GM18499 (cell line): ENCODE measurements at regions not wholly inside any gene's neighbourhood (a gene's known extent, or its start where the extent isn't known, plus 50 kb on each side); places are given as distances from the start of the nearest gene placed in this dataset.
"Not testable (repeated sequence)": the region's sequence is repeated elsewhere in the genome, so short reads cannot be mapped to it uniquely, and the experiment has no call there.

ENCODE experiments used
- ATAC-seq: cut with Tn5 transposase; IDR thresholded peaks from one replicate; pipeline ENCODE4 v1.9.1; 2021; ENCODE audit warnings: moderate number of reproducible peaks; ENCODE audit not compliant: insufficient read depth, unreplicated experiment

DNA sequence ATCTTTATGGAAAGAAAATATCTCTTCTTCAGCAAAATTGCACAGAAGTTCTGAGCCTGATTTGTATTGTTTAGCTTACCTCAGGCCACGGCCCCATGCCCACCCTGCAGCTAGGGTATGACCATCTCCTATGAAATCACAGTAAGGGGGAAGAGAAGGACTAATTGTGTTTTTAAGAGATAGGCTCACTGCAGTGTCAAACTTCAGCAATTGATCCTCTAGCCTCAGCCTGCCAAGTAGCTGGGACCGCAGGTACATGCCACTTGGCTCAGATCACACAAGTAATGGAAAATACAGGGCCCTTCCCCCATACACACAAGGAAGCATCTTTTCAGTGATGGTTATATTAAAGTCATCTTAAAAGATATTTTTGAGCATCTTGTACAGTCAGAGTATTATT lies 60.0 kb downstream of the DMAC1 start:
- no peak for ATAC-seq

DNA sequence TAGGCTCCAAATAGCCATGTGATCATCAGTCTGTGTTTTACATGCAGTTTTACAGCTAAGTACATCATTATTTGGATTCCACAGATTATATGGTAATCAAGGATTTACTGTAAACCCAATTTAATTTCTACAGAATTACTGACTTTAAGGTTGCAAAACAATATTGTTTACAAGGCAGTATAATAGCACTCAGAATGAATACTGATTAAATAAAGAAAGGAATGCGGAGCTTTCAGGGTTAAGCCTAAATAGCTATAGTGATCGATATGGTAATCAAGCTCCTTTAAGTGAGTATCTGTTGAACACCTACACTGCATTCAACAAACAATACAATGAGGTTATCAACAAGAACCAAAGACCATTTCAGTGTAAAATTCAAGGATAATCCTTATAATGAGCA lies 64.3 kb downstream of the DMAC1 start:
- no peak for ATAC-seq

DNA sequence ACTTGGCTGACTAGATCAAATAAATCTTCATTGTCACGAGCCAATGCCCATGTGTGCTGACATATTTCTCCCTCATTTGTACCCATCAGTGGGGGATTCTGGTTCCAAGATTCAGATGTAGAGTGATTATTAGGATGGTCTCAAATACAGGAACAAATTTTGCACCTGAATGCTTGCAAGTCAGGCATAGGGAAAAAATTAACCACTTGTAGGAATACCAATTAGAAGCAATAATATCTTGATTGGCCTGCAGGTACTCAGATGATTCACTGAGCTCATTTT lies 69.5 kb downstream of the DMAC1 start:
- ATAC-seq: no peak

DNA sequence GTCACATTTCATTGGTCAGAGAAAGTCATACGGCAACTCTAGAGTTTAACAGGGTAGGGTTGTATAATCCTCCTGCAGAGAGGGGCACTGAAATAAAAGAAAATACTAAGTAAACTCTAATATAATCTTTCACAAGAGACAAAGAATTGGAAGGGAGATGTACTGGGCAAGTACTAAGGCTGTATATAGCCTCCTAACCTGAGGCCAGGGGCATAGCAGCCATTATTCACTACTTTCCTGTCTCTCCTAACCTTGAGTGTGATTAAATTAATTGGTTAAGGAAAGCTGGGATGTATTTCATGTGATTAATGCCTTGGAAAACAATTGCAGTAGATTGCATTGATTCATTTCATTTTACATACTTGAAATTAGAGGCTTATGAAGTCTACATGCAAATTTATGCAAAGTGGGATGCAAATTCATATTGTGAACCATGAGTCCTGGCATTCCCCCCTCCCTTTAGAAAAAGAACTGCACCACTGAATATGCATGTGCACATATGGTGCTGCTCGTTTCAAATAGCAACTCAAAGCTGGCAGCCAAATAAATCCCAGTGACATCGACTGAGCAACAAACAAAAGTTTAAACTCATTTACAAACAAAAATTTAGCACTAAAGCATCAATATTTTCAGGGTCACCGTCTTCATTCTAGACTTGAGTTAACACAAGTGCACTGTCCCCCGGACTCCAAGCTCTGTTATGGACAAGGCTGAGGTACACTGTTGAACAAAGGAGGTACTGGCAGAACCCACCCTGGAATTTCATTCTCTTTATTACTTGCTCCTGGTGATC lies 70.0 kb downstream of the DMAC1 start:
- ATAC-seq: no peak

DNA sequence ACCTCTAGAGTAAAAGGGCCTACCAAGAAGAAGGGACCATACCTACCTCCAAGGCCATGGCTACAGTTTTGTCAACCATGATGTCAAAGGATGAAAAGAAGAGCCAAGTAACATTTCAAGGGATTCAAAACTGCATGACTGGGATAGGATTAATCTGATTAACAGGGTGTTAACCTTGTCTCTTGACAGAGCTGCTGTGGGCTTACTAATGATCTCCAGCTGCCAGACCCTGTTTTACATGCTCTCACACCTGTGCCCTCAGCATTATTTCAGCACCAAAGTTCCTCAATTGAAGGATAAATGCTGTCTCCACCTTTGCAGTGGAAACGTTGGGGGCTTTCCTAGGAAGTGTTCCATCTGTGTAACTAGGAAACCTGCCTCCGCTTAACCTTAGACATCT lies 78.3 kb downstream of the DMAC1 start:
- no peak for ATAC-seq

DNA sequence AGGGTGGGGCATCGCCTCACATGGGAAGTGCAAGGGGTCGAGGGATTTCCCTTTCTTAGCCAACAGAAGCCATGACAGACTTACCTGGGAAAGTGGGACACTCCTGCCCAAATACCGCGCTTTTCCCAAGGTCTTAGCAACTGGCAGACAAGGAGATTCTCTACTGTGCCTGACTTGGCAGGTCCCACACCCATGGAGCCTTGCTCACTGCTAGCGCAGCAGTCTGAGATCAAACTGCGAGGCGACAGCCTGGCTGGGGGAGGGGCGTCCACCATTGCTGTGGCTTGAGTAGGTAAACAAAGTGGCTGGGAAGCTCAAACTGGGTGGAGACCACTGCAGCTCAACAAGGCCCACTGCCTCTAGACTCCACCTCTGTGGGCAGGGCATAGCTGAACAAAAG lies 86.5 kb downstream of the DMAC1 start:
- ATAC-seq: not testable (repeated sequence)

DNA sequence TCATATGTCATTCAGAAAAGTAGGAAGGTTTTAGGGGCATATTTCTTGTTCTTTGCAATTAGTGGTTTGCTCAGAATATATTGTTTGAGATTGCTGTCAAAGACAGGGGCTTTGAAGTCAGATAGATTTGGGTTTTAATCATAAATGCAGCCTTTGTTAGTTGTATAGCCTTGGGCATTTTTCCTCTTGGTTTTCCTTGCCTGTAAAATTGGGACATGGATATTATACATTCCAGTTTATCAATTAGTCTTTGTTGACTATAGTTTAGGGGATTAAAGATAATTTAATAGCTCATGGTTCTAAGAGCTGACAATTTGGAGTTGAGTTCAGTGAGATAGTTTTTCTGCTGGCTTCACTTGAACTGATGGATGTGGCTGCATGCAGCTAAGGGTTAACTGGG lies 88.9 kb downstream of the DMAC1 start:
- no peak for ATAC-seq

DNA sequence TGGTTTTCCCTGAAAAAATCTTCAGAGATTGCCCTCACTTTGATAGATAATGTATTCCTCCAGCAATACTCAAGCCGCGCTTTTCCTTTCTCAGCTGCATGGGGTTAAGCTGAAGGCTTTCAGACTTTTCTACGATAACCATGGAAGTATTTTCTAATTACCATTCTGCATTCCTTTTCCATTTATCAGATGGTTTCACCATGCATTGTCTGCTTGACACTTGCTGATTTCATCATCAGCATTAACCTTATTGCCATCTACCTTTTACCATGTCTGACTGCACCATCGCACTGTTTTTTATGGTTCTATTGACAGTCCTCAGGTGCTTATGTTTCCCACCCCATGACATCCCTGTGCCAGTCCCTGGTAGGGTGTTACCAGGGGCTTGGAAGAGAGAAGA lies 91.6 kb downstream of the DMAC1 start:
- no peak for ATAC-seq

DNA sequence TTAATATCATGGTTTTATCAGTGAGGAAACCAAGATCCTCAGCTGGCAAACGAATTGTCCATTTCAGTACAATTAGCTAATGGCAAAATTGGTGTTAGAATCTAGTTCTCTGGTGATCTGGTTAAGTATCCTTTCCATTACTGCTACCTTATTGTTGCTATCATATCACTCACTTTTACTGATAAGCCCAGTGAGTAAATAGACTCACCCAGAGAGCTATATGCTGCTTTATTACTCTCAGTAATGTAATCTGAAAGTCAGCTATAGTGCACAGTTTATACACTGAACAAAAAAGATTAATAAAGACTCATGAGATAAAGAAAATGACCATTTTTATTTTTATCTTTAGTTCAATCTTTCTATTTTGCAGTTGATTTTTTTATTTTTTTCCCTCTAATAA lies 95.0 kb downstream of the DMAC1 start:
- ATAC-seq: no peak

DNA sequence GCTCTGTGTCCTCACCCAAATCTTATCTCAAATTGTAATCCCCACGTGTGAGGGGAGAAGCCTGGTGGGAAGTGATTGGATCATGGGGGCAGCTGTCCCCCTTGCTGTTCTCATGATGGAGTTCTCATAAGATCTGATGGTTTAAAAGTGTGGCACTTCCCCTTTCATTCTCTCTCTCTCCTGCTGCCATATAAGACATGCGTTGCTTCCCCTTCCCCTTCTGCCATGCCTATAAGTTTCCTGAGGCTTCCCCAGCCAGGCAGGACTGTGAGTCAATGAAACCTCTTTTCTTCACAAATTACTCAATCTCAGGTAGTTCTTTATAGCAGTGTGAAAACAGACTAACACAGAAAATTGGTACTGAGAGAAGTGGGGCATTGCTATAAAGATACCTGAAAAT lies 107.7 kb downstream of the DMAC1 start:
- no peak for ATAC-seq

DNA sequence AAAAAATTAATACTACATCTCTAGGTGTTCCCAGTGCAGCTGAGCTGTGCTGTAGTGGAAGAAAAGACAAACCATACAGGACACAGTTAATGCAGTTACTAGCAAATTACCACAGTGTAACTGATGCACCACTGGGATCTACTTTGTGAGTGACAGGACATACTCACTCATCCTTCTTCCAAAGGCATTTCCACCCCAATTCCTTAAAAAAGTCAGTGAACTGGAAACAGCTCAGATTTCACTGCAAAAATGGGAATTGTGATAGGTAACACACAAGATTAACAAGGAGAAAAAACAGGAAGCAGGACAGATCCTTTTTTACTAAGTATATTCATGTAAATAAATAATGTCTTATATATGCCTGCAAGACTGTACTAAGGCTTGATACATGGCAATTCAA lies 109.6 kb downstream of the DMAC1 start:
- ATAC-seq: no peak

DNA sequence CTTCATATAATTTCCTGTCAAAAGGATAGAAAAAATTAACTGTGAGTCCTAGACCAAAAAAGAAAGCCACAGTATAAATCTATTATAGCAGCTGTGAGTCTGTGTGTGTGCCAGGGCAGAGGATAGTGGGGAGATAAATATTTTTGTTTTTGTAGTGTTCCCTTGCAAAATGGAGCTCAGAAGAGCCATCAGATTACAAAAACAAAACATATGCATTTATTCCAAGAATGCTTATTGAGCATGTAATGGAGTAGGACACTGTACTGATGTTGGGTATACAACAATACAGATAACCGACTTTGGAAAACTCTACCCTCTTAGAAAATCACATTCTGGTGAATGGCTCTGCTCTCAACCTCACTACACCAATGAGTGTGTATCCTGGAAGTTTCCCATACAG lies 111.0 kb downstream of the DMAC1 start:
- ATAC-seq: no peak

DNA sequence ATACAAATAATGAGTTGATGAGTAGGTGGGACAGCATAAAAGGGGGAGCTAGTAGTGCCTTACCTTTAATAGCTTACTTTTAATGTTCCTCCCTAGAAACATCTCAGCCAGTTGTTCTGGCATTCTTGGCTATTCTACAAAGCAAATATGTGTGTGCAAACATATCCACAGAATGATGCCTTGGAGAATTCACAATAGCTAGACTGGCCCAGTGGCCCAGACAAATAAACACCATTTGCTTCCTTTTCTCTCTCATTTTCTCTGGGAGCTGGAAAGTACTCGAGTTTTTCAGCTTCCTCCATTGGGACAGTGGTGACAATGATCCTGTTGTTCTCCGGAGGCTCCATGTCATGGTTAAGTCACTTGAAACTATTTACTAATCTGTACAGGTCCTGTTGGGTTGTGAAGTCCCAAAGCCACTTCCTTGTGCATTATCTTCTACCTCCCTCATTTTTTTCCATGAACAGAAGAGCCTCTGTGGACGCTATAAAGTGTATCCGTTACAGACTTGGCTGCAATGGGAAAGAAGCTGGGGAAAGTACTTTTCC lies 122.9 kb downstream of the DMAC1 start:
- ATAC-seq: no peak

DNA sequence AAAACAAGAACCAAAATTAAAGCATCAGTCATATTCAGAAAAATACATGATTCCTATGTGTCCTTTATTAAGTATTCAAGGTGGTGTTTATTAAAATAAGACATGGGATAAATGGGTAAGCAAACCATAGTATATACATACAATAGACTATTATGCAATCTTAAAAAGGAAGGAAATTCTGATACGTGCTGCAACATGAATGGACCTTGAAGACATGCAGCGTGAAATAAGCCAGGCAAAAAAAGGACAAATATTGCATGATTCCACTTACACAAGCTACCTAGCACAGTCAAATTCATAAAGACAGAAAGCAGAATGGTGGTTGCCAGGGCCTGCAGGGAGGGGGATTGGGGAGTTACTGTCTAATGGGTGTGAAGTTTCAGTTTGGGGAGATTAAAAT lies 127.7 kb downstream of the DMAC1 start:
- ATAC-seq: no peak

DNA sequence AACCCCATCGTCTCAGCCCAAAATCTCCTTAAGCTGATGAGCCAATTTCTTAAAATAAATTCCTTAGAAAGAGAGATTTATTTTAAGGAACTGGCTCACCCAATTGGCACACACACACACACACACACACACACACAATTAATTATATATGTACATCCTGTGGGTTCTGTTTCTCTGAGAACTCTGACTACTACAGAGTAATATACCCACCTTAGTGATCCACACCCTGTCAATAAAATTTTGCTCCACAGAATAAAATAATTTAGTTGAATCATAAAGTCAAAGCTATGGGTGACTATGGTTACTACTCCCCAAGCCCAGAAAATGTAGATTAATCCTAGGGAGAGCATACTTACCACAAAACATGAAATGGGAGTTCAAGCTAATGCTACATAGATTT lies 131.0 kb downstream of the DMAC1 start:
- no peak for ATAC-seq

DNA sequence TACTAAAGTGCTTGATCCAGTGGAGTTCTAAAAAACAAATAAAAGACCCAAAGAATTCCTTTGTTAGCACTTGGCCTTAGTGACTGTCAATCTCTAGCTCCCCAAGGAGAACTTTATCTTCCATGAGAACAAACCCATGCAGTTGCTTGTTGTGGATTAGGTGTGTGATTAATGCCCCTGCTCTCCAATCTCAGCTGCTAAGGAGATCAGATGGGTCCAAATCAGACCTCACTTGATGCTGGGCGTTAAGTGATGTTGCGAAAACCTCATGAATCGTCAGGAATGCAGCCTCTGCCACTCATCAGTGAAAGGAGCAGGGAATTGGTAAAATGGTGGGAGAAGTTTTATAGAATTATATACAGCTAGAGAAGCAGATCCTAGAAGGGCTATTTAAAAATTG lies 133.7 kb downstream of the DMAC1 start:
- ATAC-seq: no peak

DNA sequence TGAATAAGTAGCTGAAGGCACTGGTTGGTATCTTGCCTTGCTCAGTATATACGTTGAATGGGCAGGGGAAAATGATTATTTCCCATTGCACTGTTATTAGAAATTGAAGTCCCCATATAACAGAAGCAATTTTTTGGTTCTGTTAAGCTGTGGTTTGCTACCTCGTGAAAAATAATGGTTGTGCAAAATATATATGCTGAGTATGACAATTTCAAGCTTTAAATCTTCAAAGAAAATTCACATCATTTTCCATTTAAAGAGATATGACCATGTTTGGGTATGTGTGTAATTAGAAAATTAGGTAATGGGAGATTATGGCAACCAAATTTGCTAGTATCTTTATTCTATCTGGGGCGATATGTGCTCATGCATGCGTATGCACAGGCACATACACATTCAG lies 139.8 kb downstream of the DMAC1 start:
- no peak for ATAC-seq

DNA sequence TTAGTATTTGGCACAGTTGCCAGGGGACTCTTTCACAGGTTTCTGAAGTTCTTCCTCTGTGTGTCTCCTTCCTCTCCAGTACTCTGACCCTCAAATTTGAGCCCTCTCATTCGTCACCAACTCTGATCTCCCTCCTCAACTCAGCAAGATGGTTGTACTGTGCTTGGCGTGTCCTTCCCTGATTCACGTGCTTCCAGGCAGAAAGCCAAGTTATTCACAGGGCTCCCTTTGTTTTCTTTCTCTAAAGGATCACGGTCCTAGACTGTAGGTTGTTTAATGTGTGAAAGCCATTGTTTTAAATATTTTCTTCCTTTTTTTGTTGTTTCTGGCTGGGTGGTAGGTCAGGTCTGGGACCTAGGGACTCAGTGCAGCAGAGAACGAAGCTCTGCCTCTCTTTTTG lies 142.9 kb downstream of the DMAC1 start:
- ATAC-seq: no peak

DNA sequence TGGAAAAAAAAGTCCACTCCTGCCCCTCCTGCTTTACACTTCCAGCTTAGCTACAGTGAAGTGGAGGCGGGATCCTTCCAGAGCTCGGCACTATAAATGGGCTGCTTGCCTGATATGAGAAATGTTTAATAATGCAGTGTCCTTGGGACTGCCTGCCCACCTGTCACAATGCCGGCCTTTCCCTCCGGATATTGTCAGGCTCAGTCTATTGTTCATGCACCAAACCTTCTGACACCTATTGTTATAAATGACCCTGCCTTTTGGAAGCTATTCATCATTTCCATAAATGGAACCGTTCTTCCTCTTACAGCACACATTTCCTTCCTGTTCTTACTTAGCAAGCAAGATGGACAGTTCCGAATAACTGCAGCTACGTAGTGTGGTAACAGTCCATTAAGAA lies 146.3 kb downstream of the DMAC1 start:
- ATAC-seq: no peak

DNA sequence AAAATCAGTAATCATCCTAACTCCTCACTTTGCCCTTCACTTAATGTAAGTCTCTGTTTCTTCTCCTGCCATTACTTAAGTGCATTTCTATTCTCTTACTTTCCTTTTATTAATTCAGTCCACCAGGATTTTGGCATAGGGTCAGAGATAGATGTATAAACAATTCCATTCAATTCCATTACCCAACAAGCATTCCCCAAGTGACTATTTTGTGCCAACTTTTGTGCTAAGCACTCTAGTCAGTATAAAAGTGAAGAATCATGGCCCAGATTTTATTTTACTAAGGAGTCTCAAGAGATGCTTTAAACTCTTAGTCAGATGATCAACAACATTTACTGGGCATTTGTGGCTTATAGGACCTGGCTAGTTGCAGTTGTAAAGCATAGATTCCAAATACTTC lies 159.3 kb downstream of the DMAC1 start:
- ATAC-seq: no peak

DNA sequence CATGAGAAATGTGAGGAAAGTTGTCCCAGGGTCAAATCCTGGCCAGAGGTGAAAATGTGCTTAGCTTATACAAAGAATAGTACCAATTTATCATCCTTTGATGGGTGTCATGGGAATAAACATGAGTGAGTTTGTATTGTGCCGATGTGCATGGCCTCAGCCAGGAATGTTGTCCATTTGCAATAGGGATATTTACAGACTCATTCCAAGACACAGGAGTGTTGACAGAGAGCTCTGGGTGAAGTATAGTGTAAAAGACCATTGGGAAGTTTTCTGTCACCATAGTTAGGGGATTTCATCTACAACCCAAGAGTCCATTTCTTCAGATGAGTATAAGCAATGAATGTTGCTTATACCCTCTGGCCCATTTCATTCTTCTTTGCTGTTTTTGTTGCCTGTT lies 160.1 kb downstream of the DMAC1 start:
- no peak for ATAC-seq

DNA sequence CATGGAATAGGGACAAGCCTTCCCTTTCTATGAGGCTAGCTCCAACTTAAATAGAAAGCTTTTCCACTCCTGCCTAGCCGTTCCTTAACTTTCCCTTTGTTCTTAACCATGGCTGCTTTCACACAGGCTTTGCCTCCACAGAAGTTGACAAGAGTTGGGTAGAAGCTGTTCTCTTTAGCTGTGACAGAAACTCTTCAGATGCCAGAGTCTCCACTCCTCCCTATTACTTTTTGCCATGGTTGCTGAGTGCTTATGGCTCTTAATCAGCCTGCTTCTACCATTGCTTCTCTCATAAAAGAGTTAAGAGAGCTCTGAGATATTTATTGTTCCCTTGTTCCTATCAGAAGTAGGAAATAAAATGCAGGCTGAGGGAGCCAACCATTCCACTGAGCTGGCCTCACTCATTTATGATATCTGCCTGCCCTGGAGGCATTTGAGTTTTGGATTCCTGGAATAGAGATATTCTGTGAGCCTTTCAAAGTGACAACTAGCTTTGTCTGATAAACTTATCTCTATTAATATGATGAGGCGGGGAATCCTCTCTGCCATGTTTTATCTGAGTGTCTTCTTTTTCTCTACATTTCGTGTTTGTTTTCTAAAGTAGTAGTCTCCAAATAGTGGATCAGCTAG lies 162.6 kb downstream of the DMAC1 start:
- no peak for ATAC-seq
